ENCODE measurements at regions not wholly inside any gene's neighbourhood (a gene's known extent, or its start where the extent isn't known, plus 50 kb on each side); places are given as distances from the start of the nearest gene placed in this dataset.
A peak's percentile ranks its signal among the peaks of the same experiment; 100 is the strongest.

DNA sequence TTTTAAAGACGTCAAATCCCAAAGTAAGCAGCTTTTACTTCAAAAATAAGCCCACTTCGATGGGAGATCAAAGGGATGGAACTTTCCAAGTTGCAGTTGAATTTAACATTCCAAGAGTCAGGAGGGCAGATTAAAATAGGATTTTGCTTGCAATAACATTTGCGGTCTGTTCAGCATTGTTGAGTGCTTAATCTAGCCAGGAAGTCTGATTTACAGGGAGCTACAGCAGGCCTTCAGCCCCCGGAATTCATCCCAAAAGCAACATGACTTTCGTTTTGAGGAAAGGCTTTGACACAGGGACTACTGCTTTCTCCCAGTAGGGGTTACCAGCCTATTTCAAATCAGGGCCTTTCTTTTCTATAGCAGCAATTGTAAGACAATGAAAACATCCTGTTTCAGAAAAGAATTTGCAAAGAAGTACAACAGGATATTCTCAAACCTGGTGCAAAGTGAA is 279.6 kb upstream of the PITRM1 start (continued):
- TF ChIP-seq MXI1 (IDR thresholded peaks at IDR 0.05; ENCODE audit: low read depth, low read length) = no peak
- TF ChIP-seq, protein P1, sequence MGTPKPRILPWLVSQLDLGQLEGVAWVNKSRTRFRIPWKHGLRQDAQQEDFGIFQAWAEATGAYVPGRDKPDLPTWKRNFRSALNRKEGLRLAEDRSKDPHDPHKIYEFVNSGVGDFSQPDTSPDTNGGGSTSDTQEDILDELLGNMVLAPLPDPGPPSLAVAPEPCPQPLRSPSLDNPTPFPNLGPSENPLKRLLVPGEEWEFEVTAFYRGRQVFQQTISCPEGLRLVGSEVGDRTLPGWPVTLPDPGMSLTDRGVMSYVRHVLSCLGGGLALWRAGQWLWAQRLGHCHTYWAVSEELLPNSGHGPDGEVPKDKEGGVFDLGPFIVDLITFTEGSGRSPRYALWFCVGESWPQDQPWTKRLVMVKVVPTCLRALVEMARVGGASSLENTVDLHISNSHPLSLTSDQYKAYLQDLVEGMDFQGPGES (IDR thresholded peaks at IDR 0.05; ENCODE audit: low read depth, low read length) = no peak
- TF ChIP-seq, protein P2, sequence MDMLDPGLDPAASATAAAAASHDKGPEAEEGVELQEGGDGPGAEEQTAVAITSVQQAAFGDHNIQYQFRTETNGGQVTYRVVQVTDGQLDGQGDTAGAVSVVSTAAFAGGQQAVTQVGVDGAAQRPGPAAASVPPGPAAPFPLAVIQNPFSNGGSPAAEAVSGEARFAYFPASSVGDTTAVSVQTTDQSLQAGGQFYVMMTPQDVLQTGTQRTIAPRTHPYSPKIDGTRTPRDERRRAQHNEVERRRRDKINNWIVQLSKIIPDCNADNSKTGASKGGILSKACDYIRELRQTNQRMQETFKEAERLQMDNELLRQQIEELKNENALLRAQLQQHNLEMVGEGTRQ (IDR thresholded peaks at IDR 0.05; ENCODE audit: borderline replicate concordance, low read depth, low read length) = no peak
- TF ChIP-seq RAD21 (IDR thresholded peaks at IDR 0.05; ENCODE audit: low read length) = peak; percentile 38
- no peak for TF ChIP-seq GATA2 (CRISPR knock-in tag; IDR thresholded peaks at IDR 0.05)
- TF ChIP-seq, protein P3, sequence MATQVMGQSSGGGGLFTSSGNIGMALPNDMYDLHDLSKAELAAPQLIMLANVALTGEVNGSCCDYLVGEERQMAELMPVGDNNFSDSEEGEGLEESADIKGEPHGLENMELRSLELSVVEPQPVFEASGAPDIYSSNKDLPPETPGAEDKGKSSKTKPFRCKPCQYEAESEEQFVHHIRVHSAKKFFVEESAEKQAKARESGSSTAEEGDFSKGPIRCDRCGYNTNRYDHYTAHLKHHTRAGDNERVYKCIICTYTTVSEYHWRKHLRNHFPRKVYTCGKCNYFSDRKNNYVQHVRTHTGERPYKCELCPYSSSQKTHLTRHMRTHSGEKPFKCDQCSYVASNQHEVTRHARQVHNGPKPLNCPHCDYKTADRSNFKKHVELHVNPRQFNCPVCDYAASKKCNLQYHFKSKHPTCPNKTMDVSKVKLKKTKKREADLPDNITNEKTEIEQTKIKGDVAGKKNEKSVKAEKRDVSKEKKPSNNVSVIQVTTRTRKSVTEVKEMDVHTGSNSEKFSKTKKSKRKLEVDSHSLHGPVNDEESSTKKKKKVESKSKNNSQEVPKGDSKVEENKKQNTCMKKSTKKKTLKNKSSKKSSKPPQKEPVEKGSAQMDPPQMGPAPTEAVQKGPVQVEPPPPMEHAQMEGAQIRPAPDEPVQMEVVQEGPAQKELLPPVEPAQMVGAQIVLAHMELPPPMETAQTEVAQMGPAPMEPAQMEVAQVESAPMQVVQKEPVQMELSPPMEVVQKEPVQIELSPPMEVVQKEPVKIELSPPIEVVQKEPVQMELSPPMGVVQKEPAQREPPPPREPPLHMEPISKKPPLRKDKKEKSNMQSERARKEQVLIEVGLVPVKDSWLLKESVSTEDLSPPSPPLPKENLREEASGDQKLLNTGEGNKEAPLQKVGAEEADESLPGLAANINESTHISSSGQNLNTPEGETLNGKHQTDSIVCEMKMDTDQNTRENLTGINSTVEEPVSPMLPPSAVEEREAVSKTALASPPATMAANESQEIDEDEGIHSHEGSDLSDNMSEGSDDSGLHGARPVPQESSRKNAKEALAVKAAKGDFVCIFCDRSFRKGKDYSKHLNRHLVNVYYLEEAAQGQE (IDR thresholded peaks at IDR 0.05; ENCODE audit: low read depth, low read length) = no peak
- TF ChIP-seq FOSL2 (IDR thresholded peaks at IDR 0.05; ENCODE audit: borderline replicate concordance, low read depth) = peak; percentile 49; the same call in 1 of the 2 replicates
- TF ChIP-seq, protein P4, sequence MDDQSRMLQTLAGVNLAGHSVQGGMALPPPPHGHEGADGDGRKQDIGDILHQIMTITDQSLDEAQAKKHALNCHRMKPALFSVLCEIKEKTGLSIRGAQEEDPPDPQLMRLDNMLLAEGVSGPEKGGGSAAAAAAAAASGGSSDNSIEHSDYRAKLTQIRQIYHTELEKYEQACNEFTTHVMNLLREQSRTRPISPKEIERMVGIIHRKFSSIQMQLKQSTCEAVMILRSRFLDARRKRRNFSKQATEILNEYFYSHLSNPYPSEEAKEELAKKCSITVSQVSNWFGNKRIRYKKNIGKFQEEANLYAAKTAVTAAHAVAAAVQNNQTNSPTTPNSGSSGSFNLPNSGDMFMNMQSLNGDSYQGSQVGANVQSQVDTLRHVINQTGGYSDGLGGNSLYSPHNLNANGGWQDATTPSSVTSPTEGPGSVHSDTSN (IDR thresholded peaks at IDR 0.05) = peak; percentile 54
- peak; percentile 55; the same call in 1 of the 2 replicates for TF ChIP-seq TEAD4 (IDR thresholded peaks at IDR 0.05; ENCODE audit: borderline replicate concordance, insufficient read depth)
- peak in 1 of 2 experiments; percentile 72; a peak in 1 of 4 replicates for TF ChIP-seq EP300 (IDR thresholded peaks at IDR 0.05; ENCODE audit: borderline replicate concordance in 1 of 2, low read depth in 1 of 2, low read length in 1 of 2)
- peak; percentile 14; the same call in 1 of the 2 replicates for TF ChIP-seq SMC3 (IDR thresholded peaks at IDR 0.05; ENCODE audit: low read depth, low read length)
- peak; percentile 35; the same call in 1 of the 2 replicates for TF ChIP-seq RXRA (IDR thresholded peaks at IDR 0.05; ENCODE audit: borderline replicate concordance, low read depth)
- no peak for TF ChIP-seq FOXM1 (IDR thresholded peaks at IDR 0.05; ENCODE audit: low read depth)

Measured in SK-N-SH (cell line).